Mucosa of rectum (tissue), 2 donors: ENCODE measurements at regions not wholly inside any gene's neighbourhood (a gene's known extent, or its start where the extent isn't known, plus 50 kb on each side); places are given as distances from the start of the nearest gene placed in this dataset.

Experiments used
- H3K27ac ChIP-seq, 2 donors: one replicate each; pipeline ENCODE4 v1.7.0; 2013; ENCODE audit warnings: inconsistent platforms in 2 of 2, low read depth in 2 of 2, low read length in 2 of 2
- H3K27me3 ChIP-seq, 2 donors: one replicate each; pipeline ENCODE4 v1.7.0; 2013; ENCODE audit warnings: low read length in 2 of 2; ENCODE audit not compliant: control insufficient read depth in 2 of 2, insufficient read depth in 2 of 2
- H3K36me3 ChIP-seq, 2 donors: one replicate each; pipeline ENCODE4 v1.7.0; 2013; ENCODE audit warnings: low read length in 2 of 2; ENCODE audit not compliant: control insufficient read depth in 2 of 2, insufficient read depth in 2 of 2
- H3K4me1 ChIP-seq, 2 donors: one replicate each; pipeline ENCODE4 v1.7.0; 2013; ENCODE audit warnings: low read length in 2 of 2, mild to moderate bottlenecking in 1 of 2; ENCODE audit not compliant: control insufficient read depth in 2 of 2, insufficient read depth in 2 of 2
- H3K4me3 ChIP-seq, 2 donors: one replicate each; pipeline ENCODE4 v1.7.0; 2013; ENCODE audit warnings: low read length in 2 of 2
- H3K9ac ChIP-seq, 2 donors: one replicate each; pipeline ENCODE4 v1.7.0; 2013; ENCODE audit warnings: low read length in 2 of 2, low read depth in 1 of 2, mild to moderate bottlenecking in 1 of 2
- H3K9me3 ChIP-seq, 2 donors: one replicate each; pipeline ENCODE4 v1.7.0; 2013; ENCODE audit warnings: low read length in 2 of 2; ENCODE audit not compliant: control insufficient read depth in 2 of 2
- donor health status: healthy.
- donor health status: Normal muscosa, but diverticular disease.

- Histone ChIP-seq H3K9me3 (no peaks in the 10 kb centered on the region), H3K27ac (no peak overlapping the region), H3K9ac (no peak overlapping the region), H3K27me3 (no peaks in the 10 kb centered on the region), H3K36me3 (no peaks in the 10 kb centered on the region), H3K4me1 (no peaks in the 10 kb centered on the region), H3K4me3 (no peak overlapping the region)
These were observed 434.8 kb upstream of the MKI67 start for GRCh38 chr10:128560993-128561392.

DNA sequence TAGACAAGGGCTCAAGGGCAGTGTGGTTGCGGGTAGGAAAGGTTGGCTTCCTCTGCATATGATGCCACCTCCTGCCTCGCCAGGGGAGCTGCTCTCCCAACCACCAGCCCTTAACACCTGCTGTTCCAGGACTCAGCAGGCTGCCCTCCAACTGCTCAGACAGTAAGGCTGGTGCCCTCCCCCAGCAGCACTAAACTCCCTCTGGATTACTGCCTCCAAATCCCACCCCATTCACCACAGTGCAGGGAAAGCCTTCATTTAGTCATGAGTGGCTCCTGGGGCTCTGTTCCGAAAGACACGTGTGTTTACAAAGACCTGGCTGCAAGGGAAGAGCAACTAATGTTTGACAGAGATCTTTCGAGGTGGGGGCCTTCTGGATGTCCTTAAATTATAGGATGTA is 437.2 kb upstream of the MKI67 start:
- H3K27me3 ChIP-seq: no peaks in the 10 kb centered on the region
- H3K9me3 ChIP-seq: no peaks in the 10 kb centered on the region
- no peak overlapping the region for H3K27ac ChIP-seq
- no peaks in the 10 kb centered on the region for H3K4me1 ChIP-seq
- no peak overlapping the region for H3K4me3 ChIP-seq
- no peak overlapping the region for H3K9ac ChIP-seq
- H3K36me3 ChIP-seq: no peaks in the 10 kb centered on the region

GRCh38 chr10:128563904-128564303 is 437.7 kb upstream of the MKI67 start:
- Histone ChIP-seq H3K9me3 (no peaks in the 10 kb centered on the region), H3K9ac (no peak overlapping the region), H3K27ac (no peak overlapping the region), H3K36me3 (no peaks in the 10 kb centered on the region), H3K4me1 (no peaks in the 10 kb centered on the region), H3K27me3 (no peaks in the 10 kb centered on the region), H3K4me3 (no peak overlapping the region)

DNA sequence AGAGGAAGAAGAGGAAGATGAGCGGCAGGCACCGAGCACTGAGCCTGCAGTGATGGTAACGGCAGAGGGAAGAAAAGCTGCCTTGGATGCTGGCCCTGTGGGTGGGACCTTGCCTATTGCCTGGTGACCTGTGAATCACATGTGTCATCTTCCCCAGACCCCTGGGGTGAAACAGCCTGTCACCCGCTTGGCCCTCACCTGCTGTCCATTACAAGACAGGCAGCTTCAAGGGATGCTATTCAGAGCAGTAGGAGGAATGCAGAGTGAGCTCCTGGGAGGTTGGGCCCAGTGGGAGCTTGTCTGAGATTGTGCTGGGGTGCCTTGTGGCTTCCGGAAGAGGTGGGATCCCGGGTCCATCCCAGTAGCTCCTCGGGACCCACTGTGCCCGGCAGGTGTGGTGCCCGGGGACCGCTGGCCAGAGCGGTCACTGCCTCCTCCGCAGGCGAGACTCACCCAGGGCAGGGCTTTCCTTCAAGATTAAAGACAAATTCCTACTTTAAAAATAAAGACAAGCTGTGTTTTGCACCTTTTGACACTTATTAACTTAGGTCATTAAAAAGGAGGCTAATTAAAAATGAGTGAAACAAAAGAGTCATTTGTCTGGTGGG is 440.2 kb upstream of the MKI67 start:
- H3K27me3 ChIP-seq: no peaks in the 10 kb centered on the region
- H3K4me3 ChIP-seq: no peak overlapping the region
- H3K4me1 ChIP-seq: no peaks in the 10 kb centered on the region
- no peaks in the 10 kb centered on the region for H3K9me3 ChIP-seq
- no peak overlapping the region for H3K27ac ChIP-seq
- H3K36me3 ChIP-seq: no peaks in the 10 kb centered on the region
- no peak overlapping the region for H3K9ac ChIP-seq

- Histone ChIP-seq H3K9me3 (no peaks in the 10 kb centered on the region), H3K27me3 (no peaks in the 10 kb centered on the region), H3K36me3 (no peaks in the 10 kb centered on the region), H3K4me1 (no peaks in the 10 kb centered on the region), H3K9ac (no peak overlapping the region), H3K4me3 (no peak overlapping the region), H3K27ac (no peak overlapping the region)
These were observed 441.3 kb upstream of the MKI67 start for GRCh38 chr10:128567551-128567950.

DNA sequence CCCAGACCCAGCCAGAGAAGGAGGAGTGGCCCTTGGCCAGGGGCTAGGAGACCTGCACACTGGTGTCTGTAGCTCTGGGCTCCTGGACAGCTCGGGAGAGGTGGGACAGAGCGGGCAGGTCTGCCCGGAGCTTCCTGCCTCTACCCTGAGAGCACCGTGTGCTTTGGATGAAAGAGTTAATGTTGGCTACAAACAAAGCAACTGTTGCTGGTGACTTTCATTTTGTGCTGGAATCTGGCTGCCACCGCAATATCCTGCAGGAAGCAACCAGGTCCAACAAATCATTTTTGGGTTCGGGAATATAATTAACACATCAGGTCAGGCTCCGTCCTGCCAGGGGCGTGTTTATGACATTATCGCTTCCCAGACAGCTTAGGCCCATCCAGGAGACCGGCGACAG is 441.8 kb upstream of the MKI67 start:
- H3K27ac ChIP-seq: no peak overlapping the region
- H3K27me3 ChIP-seq: no peaks in the 10 kb centered on the region
- H3K9ac ChIP-seq: no peak overlapping the region
- no peaks in the 10 kb centered on the region for H3K9me3 ChIP-seq
- H3K36me3 ChIP-seq: no peaks in the 10 kb centered on the region
- H3K4me3 ChIP-seq: no peak overlapping the region
- no peaks in the 10 kb centered on the region for H3K4me1 ChIP-seq

- Histone ChIP-seq H3K27me3 (no peaks in the 10 kb centered on the region), H3K4me3 (no peak overlapping the region), H3K4me1 (no peaks in the 10 kb centered on the region), H3K9me3 (no peaks in the 10 kb centered on the region), H3K9ac (no peak overlapping the region), H3K27ac (no peak overlapping the region), H3K36me3 (no peaks in the 10 kb centered on the region)
These were observed 442.3 kb upstream of the MKI67 start for GRCh38 chr10:128568491-128568890.

DNA sequence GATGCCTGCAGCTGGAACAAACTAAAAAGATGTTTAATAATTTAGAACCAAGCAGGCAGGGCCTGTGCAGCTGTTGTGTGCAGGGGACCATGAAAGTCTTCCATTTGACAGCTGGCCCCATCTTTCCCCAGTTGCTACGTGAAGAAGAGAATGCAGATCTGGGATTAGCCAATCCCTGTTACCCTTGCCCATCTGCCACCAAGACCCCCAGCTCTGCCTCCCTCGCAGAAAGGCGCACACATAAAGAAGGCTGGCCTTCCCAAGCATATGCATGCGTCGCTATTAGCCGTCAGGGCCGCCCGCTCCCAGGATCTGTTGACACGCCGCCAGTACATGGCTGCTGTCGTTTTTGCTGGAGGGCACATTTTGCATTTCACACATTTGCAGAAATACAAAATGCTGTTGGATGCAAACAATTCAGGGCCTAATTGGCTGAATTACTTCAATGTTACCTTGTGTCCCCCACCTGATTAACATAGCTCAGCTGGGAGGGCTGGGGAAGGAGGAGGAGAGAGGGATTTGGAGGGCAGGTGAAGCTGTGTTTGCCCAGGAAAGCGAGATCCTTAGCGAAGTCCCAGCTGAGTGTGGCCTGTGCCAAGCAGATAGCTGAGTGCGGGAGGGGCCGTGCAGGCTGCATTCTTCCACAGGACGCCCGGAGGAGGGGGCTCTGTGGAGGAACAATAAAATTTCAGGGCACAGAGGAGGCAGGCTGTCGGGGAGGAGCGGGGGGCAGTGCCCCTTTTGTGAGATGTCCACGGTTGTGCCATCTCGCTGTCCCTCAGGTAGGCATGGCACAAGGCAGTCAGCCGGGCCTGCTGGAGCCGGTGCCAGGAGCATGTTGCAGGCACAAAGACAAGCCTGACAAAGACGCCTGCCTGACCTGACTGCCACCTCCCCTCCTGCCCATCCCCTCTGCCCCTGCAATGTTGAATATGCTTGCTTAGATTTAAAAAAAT is 443.0 kb upstream of the MKI67 start:
- H3K27ac ChIP-seq: no peak overlapping the region
- H3K9ac ChIP-seq: no peak overlapping the region
- H3K4me3 ChIP-seq: no peak overlapping the region
- no peaks in the 10 kb centered on the region for H3K9me3 ChIP-seq
- H3K27me3 ChIP-seq: no peaks in the 10 kb centered on the region
- no peaks in the 10 kb centered on the region for H3K36me3 ChIP-seq
- H3K4me1 ChIP-seq: no peaks in the 10 kb centered on the region

GRCh38 chr10:128570319-128570995 is 444.2 kb upstream of the MKI67 start:
- no peaks in the 10 kb centered on the region for H3K27me3 ChIP-seq

DNA sequence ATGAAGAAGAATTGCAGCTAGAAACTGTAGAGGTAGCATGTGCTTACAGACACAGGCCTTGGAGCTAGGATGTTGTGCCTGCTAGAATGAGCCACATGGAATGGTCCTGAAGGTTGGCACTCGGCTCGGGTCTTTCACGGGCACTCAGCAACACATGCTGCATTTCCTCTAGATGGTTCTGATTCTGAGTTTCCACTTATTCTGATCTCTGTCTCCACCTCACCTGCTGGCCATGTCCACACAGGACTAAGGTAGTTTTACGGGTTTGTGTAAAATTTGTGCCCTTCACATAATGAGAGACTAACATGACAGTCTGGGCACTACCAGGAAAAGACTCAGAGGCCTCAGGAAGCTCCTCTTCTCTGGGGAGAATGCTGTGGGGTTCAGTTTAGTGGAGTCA is 444.8 kb upstream of the MKI67 start:
- Histone ChIP-seq H3K4me3 (no peak overlapping the region), H3K36me3 (no peaks in the 10 kb centered on the region), H3K9ac (no peak overlapping the region), H3K27ac (no peak overlapping the region), H3K9me3 (no peaks in the 10 kb centered on the region), H3K27me3 (no peaks in the 10 kb centered on the region), H3K4me1 (no peaks in the 10 kb centered on the region)

More at GRCh38 chr10:128570319-128570995, 444.2 kb upstream of the MKI67 start:
- Histone ChIP-seq H3K9ac (no peak overlapping the region), H3K36me3 (no peaks in the 10 kb centered on the region), H3K4me1 (no peaks in the 10 kb centered on the region), H3K9me3 (no peaks in the 10 kb centered on the region), H3K4me3 (no peak overlapping the region), H3K27ac (no peak overlapping the region)
